GM13976 (cell line): ENCODE measurements at regions not wholly inside any gene's neighbourhood (a gene's known extent, or its start where the extent isn't known, plus 50 kb on each side); places are given as distances from the start of the nearest gene placed in this dataset.

Experiments
- DNase-seq: peaks from one replicate; pipeline ENCODE4 v3.0.0; 2012; ENCODE audit warnings: low spot score
- CTCF ChIP-seq: IDR thresholded peaks from 2 replicates; pipeline ENCODE4 v1.5.1; 2012; ENCODE audit warnings: borderline replicate concordance, mild to moderate bottlenecking; ENCODE audit not compliant: insufficient read depth; ENCODE audit errors: extremely low read depth, missing control alignments, control extremely low read depth
- in situ Hi-C: fragments of 300-500 bp; cut with MboI; formaldehyde crosslinking; loops from one replicate; pipeline ENCODE4 v1.12.0; 2022; ENCODE audit warnings: low sequenced_read_pairs, mixed read lengths, inconsistent platforms; ENCODE audit not compliant: unreplicated experiment

- no peak for DNase-seq
- in situ Hi-C loops: no loop called here
- no peak for TF ChIP-seq CTCF
Observed at GRCh38 chr4:187271848-187272247, 548.2 kb upstream of the FAT1 start.

GRCh38 chr4:187274153-187274552 is 550.5 kb upstream of the FAT1 start:
- in situ Hi-C loops: no loop called here
- TF ChIP-seq CTCF: no peak

GRCh38 chr4:187276736-187277408 is 553.2 kb upstream of the FAT1 start:
- DNase-seq: no peak
- TF ChIP-seq CTCF: no peak
- in situ Hi-C loops: no loop called here

More at GRCh38 chr4:187274153-187274552, 550.5 kb upstream of the FAT1 start:
- DNase-seq: no peak

- TF ChIP-seq CTCF: no peak
- no peak for DNase-seq
- in situ Hi-C loops: no loop called here
Observed at GRCh38 chr4:187283201-187283955, 559.7 kb upstream of the FAT1 start.

GRCh38 chr4:187286525-187286924 is 562.9 kb upstream of the FAT1 start:
- no peak for DNase-seq
- no peak for TF ChIP-seq CTCF
- in situ Hi-C loops: no loop called here

GRCh38 chr4:187289371-187289770 is 565.7 kb upstream of the FAT1 start:
- in situ Hi-C loops: no loop called here
- no peak for TF ChIP-seq CTCF
- DNase-seq: no peak

- DNase-seq: no peak
- in situ Hi-C loops: no loop called here
- no peak for TF ChIP-seq CTCF
Observed at GRCh38 chr4:187294861-187295260, 571.2 kb upstream of the FAT1 start.
